NCI-H1092 treated with DMSO at 0.1 percent for 48 hours (cell line): ENCODE measurements at regions not wholly inside any gene's neighbourhood (a gene's known extent, or its start where the extent isn't known, plus 50 kb on each side); places are given as distances from the start of the nearest gene placed in this dataset.
"Not testable (repeated sequence)": the region's sequence is repeated elsewhere in the genome, so short reads cannot be mapped to it uniquely, and the experiment has no call there.

ENCODE experiments used
- DNase-seq: peaks from one replicate; lab custom pipeline; 2025; lab: John Stamatoyannopoulos, UW

DNA sequence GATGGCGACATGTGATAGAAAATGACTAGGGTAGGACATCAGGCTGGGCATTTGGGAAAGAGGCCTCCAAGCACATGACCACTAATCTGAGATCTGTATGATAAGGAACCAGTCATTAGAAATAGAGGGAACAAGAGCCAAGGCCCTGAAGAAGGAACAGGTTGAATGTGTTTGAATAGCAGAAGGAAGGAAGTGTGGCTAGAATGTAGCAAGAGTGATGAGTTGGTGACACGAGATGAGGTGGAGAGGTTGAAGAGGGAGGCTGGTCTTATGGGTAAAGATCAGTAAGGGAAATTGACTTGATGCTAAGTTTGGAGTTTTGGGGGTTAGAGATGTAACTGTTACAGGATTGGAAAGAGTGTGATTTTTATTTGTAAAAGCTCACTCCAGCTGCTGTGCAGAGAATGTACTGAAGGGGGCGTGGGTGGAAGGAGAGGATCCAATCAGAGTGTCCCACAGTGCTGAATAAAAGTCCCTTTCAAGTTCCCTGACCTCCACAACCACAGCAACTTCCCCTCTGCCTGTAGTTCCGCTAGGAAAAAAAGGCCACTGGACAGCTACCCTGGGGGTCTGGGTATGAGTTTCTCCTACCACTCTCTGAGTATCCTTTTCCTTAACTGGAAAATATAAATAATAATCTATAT is 295.0 kb downstream of the OMA1 start:
- no peak for DNase-seq

- DNase-seq = no peak
Measured at GRCh38 chr1:58250587-58250948, 296.0 kb downstream of the OMA1 start.

GRCh38 chr1:58249737-58250586 is 296.6 kb downstream of the OMA1 start:
- peak; percentile 45 for DNase-seq

DNA sequence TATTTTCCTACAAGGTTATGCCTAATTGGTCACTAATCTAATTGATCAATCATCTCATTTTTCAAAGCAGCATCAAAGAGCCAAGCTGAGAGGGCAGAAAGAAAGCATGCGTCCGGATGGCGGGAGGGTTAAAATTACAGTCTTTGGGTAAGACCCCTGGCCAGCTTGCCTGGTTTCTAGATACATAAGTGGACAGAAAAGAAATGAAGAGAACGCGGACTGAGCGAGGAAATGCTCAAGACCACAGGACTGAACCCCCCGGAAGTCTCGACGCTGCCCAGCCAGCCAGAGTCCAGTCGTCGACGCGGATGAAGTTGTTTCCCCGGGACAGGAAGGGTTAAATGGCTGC is 297.2 kb downstream of the OMA1 start:
- no peak for DNase-seq

- DNase-seq = no peak
Measured at GRCh38 chr1:58248791-58249190, 297.7 kb downstream of the OMA1 start.

GRCh38 chr1:58248072-58248471 is 298.5 kb downstream of the OMA1 start:
- no peak for DNase-seq

DNA sequence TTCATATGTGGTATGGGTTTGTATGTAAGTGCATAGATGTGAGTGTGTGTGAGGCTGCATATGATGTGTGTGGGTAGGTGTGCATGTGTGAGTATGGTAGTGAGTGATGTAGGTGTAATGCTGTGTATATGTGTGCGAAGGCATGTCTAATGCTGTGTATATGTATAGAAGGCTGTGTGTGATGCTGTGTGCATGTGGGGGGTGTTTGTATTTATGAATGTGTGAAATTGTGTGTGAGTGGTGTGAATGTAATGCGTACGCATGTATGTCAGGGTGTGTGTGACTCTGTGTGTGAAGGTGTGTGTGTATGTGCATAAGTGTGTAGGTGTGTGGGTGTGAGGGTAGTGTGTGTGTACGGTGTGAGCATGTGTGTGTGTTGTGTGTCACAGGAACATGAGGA is 300.0 kb downstream of the OMA1 start:
- no peak for DNase-seq

DNA sequence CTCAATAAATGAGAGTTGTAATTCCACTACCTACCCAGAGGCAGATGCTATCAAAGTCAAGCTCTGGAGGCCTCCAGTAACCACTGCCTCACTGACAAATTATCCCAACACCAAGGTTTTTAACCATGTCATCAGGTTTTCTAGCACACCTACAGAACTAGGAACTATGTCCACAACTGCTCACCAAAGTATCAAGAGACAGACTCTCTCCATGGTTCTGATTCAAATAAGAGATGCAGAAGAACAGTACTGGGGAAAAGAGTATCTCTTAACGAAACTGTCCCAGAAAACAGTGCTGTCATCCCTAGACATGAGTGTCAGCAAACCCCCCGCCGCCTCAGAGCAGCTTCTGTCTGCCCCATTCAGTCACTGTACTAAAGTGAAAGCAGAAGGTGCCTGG is 301.7 kb downstream of the OMA1 start:
- DNase-seq = no peak

GRCh38 chr1:58238846-58239245 is 307.7 kb downstream of the OMA1 start:
- DNase-seq = no peak

DNA sequence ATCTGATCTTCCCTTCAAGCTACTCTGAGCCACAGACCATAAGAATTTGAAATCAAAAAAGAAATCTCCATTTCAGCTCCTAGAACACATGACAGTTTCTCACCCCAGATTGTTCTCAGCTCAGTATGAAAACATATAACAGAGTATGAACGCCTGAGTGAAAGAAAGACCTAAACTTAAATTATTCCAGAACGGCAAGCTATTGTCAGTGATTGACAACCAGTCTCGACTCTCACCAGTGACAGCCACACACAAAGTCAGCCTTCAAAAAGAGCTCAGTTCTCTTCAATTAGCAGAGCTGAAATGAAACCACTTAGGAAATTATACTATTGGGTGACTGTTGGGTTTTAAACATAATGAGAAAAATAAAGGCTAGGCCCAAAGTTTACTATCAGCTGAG is 312.8 kb downstream of the OMA1 start:
- no peak for DNase-seq

GRCh38 chr1:58231204-58231603 is 315.3 kb downstream of the OMA1 start:
- no peak for DNase-seq

- DNase-seq = no peak
Measured at GRCh38 chr1:58227604-58228003, 318.9 kb downstream of the OMA1 start.

DNA sequence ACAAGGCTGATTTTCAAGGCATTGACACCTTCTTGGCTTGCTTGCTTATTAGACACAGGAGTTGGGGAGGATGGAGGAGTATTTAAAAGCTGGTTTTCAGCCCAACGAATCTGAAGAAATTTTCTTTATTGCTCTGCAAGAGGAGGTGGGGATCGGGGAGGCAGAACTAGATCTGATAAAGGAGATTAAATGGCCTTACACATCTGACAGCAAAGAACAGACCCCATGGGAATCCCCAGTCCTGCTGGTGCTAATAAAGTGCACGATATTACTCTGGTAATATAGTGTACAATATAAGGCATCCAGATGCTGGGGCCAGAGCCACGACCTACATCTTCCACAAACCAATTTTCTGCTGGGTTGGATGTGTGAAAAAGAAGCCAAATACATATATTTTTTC is 323.0 kb downstream of the OMA1 start:
- no peak for DNase-seq

GRCh38 chr1:58220836-58221472 is 325.6 kb downstream of the OMA1 start:
- no peak for DNase-seq

- DNase-seq = not testable (repeated sequence)
Measured at GRCh38 chr1:58216169-58216568, 330.4 kb downstream of the OMA1 start.

- DNase-seq = no peak
Measured at GRCh38 chr1:58214674-58215073, 331.9 kb downstream of the OMA1 start.

- DNase-seq = no peak
Measured at GRCh38 chr1:58211869-58212268, 334.7 kb downstream of the OMA1 start.

GRCh38 chr1:58209575-58209974 is 337.0 kb downstream of the OMA1 start:
- DNase-seq = no peak

- no peak for DNase-seq
Measured at GRCh38 chr1:58206749-58207148, 339.8 kb downstream of the OMA1 start.

DNA sequence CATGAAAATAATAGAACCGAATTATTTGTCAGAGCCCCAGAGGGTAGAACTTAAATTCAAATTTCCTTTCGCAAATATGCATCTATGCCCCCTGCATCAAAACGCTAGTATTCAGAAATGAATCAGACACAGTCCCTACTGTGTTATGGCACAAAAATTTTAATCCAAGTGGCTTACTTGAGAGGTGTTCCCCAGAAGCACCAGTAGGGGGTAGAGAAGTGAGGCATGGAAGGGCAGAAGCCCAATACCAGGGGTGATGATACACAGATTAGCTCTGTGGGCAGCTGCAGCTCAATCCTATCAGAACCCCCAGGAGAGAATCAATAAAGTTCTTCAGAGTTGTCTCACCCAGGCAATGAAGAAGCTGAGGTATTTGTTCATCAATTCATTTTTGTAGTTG is 342.2 kb downstream of the OMA1 start:
- DNase-seq = no peak

- no peak for DNase-seq
Measured at GRCh38 chr1:58201492-58202106, 344.9 kb downstream of the OMA1 start.

DNA sequence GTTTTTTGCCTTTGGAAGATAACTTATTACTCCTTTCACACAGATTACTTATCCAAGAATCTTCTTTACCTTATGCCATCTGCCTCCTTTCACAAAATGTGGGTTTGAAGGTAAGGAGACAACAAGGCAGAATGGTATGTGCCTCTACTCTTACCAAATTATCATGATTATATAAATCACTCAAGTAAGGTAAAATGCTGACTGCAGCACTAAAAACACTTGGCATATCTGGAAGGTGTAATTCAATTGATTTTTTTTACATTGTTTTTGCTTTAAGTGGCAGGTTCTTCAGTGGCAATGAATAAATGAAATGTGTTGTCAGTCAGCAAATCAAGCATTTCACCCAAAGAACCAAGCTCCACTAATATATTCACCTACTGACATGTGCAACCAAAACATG is 346.1 kb downstream of the OMA1 start:
- no peak for DNase-seq

- no peak for DNase-seq
Measured at GRCh38 chr1:58197811-58198210, 348.7 kb downstream of the OMA1 start.
